C4-2B (cell line): ENCODE measurements at regions not wholly inside any gene's neighbourhood (a gene's known extent, or its start where the extent isn't known, plus 50 kb on each side); places are given as distances from the start of the nearest gene placed in this dataset.

Source experiments
- H3K27ac ChIP-seq: fragments of 450-650 bp; 2 replicates; pipeline ENCODE4 v1.5.1; 2017
- ZFX ChIP-seq: fragments of 450-650 bp; IDR thresholded peaks from 2 replicates; pipeline ENCODE4 v1.6.1; 2017
- TF ChIP-seq, protein P1 (sequence below): fragments of 450-650 bp; conservative IDR thresholded peaks from 2 replicates; pipeline ENCODE4 v1.5.1; 2017; ENCODE audit warnings: mild to moderate bottlenecking

DNA sequence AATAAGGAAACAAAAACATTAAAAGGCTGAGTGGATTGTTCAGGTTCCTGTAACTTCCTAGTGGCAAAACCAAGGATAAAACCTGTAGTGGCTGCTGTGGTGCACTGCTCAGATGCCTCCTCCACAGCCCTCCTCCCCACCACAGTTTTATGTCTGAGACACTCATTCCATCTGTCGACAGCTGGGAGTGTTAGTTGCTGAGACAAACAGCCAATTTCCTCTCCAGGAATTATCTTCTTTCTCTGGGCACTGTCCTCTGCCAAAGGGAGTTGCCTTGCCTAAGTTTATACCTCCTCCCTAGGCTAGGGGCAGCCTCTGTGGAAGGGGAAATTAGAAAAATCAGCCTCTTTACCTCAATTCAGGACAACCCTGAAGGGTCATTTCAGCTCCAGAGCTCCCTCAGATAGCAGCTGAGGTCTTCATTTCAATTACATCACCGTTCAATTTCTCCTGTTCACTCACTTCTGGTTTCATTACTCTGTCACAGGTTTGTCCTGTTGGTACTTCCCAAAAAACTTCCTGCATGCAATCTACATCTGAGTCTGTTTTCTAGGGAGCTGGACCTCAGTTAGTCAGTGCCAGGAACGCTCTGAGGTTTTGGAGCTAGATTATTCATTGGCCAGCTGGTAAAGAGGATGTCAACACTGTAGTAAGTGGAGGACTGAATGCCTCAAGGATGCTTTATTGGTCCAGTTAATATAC lies 74.9 kb upstream of the ATP2B1 start:
- no peak overlapping the region; the same call in 1 of the 2 replicates for H3K27ac ChIP-seq
- TF ChIP-seq ZFX, result no peak
- TF ChIP-seq, protein P1, sequence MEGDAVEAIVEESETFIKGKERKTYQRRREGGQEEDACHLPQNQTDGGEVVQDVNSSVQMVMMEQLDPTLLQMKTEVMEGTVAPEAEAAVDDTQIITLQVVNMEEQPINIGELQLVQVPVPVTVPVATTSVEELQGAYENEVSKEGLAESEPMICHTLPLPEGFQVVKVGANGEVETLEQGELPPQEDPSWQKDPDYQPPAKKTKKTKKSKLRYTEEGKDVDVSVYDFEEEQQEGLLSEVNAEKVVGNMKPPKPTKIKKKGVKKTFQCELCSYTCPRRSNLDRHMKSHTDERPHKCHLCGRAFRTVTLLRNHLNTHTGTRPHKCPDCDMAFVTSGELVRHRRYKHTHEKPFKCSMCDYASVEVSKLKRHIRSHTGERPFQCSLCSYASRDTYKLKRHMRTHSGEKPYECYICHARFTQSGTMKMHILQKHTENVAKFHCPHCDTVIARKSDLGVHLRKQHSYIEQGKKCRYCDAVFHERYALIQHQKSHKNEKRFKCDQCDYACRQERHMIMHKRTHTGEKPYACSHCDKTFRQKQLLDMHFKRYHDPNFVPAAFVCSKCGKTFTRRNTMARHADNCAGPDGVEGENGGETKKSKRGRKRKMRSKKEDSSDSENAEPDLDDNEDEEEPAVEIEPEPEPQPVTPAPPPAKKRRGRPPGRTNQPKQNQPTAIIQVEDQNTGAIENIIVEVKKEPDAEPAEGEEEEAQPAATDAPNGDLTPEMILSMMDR, result no peak

GRCh38 chr12:89782807-89783206 lies 74.2 kb upstream of the ATP2B1 start:
- TF ChIP-seq, protein P1, result no peak
- TF ChIP-seq ZFX, result no peak

GRCh38 chr12:89781946-89782550 lies 73.4 kb upstream of the ATP2B1 start:
- no peak overlapping the region for H3K27ac ChIP-seq
- TF ChIP-seq, protein P1, result no peak
- no peak for TF ChIP-seq ZFX

More at GRCh38 chr12:89782807-89783206, 74.2 kb upstream of the ATP2B1 start:
- no peak overlapping the region for H3K27ac ChIP-seq

DNA sequence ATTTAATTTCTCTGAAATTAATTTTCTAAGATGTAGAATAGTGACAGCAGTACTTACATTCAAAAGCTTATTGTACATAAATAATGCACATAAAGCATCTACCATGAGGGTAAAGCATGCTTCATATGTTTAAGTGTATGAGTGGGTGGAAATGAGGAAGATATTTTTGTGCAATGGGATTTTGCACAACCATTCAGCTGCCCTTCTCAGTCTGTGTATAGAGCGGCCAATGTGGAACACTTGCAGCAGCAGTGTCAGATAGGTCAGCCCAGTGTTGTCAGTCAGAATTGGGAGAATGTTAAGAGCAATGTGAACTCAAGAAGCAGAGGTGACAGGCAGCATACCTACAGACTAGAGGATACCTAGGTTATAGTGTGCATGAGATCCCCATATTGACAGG lies 72.5 kb upstream of the ATP2B1 start:
- TF ChIP-seq, protein P1, result no peak
- TF ChIP-seq ZFX, result no peak
- no peak overlapping the region for H3K27ac ChIP-seq

DNA sequence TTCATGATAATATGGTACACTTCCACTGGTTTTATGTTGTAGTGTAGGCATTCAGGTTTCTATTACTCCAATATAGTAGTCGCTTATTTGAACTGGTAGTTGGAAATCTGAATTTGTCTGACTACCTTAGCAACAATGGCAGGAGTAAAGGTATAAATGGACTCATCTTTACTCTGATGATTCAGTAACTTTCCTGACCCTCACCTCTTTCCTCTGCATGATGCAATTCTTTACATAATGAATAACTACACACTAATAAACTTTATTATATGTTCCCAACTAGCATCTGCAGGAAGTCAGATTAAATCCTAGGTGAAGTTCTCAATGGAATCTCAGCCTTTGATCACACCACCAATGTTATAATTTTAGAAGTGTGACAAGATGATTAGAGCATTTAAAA lies 70.5 kb upstream of the ATP2B1 start:
- TF ChIP-seq ZFX, result no peak
- TF ChIP-seq, protein P1, result no peak
- no peak overlapping the region for H3K27ac ChIP-seq

DNA sequence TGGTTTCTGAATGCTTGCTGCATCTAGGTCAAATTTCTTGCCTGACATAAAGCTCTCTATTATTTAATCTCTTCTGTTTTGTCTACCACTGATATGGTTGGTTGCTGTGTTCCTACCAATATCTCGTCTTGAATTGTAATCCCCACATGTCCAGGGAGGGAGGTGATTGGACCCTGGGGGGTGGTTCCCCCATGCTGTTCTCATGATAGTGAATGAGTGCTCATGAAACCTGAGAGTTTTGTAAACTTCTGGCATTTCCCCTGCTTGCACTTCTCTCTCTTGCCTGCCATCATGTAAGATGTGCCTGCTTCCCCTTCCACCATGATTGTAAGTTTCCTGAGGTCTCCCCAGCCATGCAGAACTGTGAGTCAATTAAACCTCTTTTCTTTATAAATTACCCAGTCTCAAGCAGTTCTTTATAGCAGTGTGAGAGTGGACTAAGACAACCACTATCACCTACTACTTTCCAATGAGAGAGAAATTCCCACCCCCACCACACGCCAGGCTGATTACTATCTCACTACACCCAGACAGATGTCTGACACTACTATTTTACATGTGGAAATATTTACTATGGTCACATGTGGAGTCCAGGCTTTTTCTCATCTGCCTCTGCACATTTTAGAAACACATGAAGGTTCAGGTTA lies 69.2 kb upstream of the ATP2B1 start:
- TF ChIP-seq, protein P1, result no peak
- TF ChIP-seq ZFX, result no peak
- H3K27ac ChIP-seq, result no peak overlapping the region

DNA sequence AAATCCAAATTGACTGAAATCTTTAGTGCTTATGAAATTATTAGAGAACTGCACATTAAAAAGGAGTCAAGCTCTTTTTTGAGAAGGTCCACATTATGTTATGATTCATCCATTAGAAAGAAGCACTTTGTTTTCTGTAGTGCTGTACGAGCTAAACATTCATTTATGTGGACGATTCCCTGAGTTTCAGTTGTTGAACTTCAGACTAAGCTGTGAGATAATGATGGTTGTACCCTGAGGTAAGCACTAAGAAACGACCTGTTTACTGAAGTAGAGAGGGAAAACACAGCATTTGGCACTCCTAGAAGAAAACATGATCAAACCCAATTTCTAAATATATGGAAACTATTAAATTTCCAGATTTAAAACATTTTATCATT lies 67.3 kb upstream of the ATP2B1 start:
- no peak for TF ChIP-seq ZFX
- TF ChIP-seq, protein P1, result no peak
- H3K27ac ChIP-seq, result no peak overlapping the region
